SH-SY5Y (cell line): ENCODE measurements at regions not wholly inside any gene's neighbourhood (a gene's known extent, or its start where the extent isn't known, plus 50 kb on each side); places are given as distances from the start of the nearest gene placed in this dataset.

Source experiments
- GATA2 ChIP-seq: IDR thresholded peaks from 2 replicates; pipeline ENCODE4 v1.6.1; 2011; ENCODE audit warnings: mild to moderate bottlenecking, low read depth, low read length
- GATA3 ChIP-seq: IDR thresholded peaks from 2 replicates; pipeline ENCODE4 v1.6.1; 2011; ENCODE audit warnings: low read depth, mild to moderate bottlenecking, low read length, moderate library complexity

DNA sequence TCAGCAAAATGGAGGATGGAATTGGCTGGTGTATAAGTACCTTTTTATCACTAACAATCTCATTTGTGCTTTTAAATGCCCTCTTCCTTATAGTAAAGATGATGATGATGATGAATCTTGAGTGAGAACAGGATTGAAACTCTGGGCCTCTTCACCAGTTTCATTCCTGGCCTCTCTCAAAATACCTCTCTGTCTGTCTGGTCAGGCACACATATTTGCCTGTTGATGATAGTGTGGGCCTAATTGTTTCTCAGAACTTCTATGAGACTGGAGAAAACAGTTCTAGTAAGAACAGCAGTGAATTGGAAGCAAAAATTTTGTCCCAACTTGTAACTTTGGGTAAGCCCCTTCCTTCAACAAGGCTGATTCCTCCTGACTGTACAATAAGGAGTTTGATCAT lies 94.4 kb upstream of the RGS4 start:
- TF ChIP-seq GATA2 (no peak), GATA3 (no peak)
